ENCODE measurements at regions not wholly inside any gene's neighbourhood (a gene's known extent, or its start where the extent isn't known, plus 50 kb on each side); places are given as distances from the start of the nearest gene placed in this dataset.

DNA sequence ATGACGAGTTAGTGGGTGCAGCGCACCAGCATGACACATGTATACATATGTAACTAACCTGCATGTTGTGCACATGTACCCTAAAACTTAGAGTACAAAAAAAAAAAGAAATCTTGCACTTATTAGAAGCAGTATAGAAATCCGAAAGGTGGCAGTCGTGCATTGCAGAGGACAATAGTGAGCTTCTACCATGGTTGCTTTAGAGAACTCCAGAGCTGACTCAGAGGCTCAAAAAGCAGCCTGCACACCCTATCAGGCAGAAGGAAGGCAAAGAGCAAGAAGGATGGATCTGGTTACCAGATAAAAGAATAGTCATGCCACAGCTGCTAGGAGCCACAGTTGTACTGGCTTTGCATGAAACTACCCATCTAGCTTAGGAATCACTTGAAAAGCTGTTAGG, 796.0 kb upstream of the TSPY4 start:
- H2AFZ ChIP-seq (ENCODE audit: low read depth, low read length): no peak overlapping the region
- no TSS peak for BruUV-seq (replicated peaks)
- dilution Hi-C loops (cut with MboI; ENCODE audit: extremely low pct_ligation_motif_present, low sequenced_read_pairs) (no loop called here), intact Hi-C loops (cut with micrococcal nuclease) (no loop called here)
- H3K9me3 ChIP-seq (replicated peaks; ENCODE audit: control insufficient read depth, insufficient read depth, low read length): no peaks in the 10 kb centered on the region
- H3K9me1 ChIP-seq (replicated peaks; ENCODE audit: control insufficient read depth, extremely low read depth, insufficient read depth, low read length): no peaks in the 10 kb centered on the region
- CTCF ChIA-PET: no interaction called here
- no peaks in the 10 kb centered on the region for H3K27me3 ChIP-seq (ENCODE audit: control insufficient read depth in 2 of 2, insufficient read depth in 2 of 2, low read length in 2 of 2)
- H3K4me3 ChIP-seq (replicated peaks in 1 of 3; ENCODE audit: insufficient read depth in 1 of 3, low read depth in 1 of 3, low read length in 3 of 3): no peak overlapping the region
- no peak overlapping the region for H3K9ac ChIP-seq (replicated peaks; ENCODE audit: extremely low read depth, insufficient read depth, low read length)
- H4K20me1 ChIP-seq (replicated peaks; ENCODE audit: control insufficient read depth, extremely low read depth, insufficient read depth, low read length): no peaks in the 10 kb centered on the region
- H3K27ac ChIP-seq (ENCODE audit: insufficient read depth, low read depth, low read length): no peak overlapping the region
- FAIRE-seq (no peak), DNase-seq (ENCODE audit: low read depth, low spot score) (no peak)
- H3K4me1 ChIP-seq (ENCODE audit: control insufficient read depth, extremely low read depth, insufficient read depth, low read length): no peaks in the 10 kb centered on the region
- no peaks in the 10 kb centered on the region for H3K79me2 ChIP-seq (ENCODE audit: control insufficient read depth, insufficient read depth, low read length)
- H3K4me2 ChIP-seq (ENCODE audit: insufficient read depth, low read length): no peak overlapping the region
- no peak for TF ChIP-seq POLR2A (IDR thresholded peaks at IDR 0.05; ENCODE audit: low read depth, low read length)
- TF ChIP-seq EZH2 (IDR thresholded peaks at IDR 0.05; ENCODE audit: borderline replicate concordance, low read depth, low read length, severe bottlenecking): no peak
- TF ChIP-seq JUN (IDR thresholded peaks at IDR 0.05; ENCODE audit: borderline replicate concordance, insufficient read depth, insufficient read length, low read depth): no peak
- TF ChIP-seq MAX (IDR thresholded peaks at IDR 0.05; ENCODE audit: insufficient read depth, insufficient read length): no peak
- TF ChIP-seq FOS (IDR thresholded peaks at IDR 0.05; ENCODE audit: borderline replicate concordance, insufficient read depth, low read length): no peak
- no peak for TF ChIP-seq POLR2AphosphoS5 (IDR thresholded peaks at IDR 0.05; ENCODE audit: insufficient read depth, low read depth, low read length)
- no peak for TF ChIP-seq MYC (IDR thresholded peaks at IDR 0.05; ENCODE audit: low read depth, low read length)
- POLR2A ChIA-PET: no interaction called here
- no peaks in the 10 kb centered on the region for H3K36me3 ChIP-seq (ENCODE audit: control insufficient read depth in 2 of 2, extremely low read depth in 1 of 2, insufficient read depth in 2 of 2, low read length in 2 of 2)

DNA sequence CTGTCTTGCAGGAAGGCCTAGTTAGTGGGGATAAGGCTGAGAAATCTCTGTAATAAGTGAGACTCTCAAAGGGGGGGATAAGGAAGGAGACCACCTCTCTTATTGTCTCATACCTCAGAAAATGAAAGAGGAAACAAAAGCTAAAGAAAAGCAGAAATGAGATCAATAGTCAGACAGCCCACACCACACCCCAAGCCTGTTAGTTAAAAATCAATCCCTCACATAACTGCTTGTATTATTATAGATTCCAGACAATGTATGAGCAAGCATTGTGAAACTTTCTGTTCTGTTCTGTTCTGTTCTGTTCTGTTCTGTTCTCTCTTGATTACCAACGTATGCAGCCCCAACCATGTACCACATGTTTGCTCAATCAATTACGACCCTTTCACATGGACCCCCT, 792.5 kb upstream of the TSPY4 start:
- FAIRE-seq (no peak), DNase-seq (ENCODE audit: low read depth, low spot score) (no peak)
- ChIA-PET POLR2A (no interaction called here), CTCF (no interaction called here)
- no peaks in the 10 kb centered on the region for H3K36me3 ChIP-seq (ENCODE audit: control insufficient read depth in 2 of 2, extremely low read depth in 1 of 2, insufficient read depth in 2 of 2, low read length in 2 of 2)
- no peaks in the 10 kb centered on the region for H3K79me2 ChIP-seq (ENCODE audit: control insufficient read depth, insufficient read depth, low read length)
- H3K9ac ChIP-seq (replicated peaks; ENCODE audit: extremely low read depth, insufficient read depth, low read length): no peak overlapping the region
- no peaks in the 10 kb centered on the region for H3K9me3 ChIP-seq (replicated peaks; ENCODE audit: control insufficient read depth, insufficient read depth, low read length)
- H3K4me3 ChIP-seq (replicated peaks in 1 of 3; ENCODE audit: insufficient read depth in 1 of 3, low read depth in 1 of 3, low read length in 3 of 3): no peak overlapping the region
- no peaks in the 10 kb centered on the region for H3K4me1 ChIP-seq (ENCODE audit: control insufficient read depth, extremely low read depth, insufficient read depth, low read length)
- no peaks in the 10 kb centered on the region for H4K20me1 ChIP-seq (replicated peaks; ENCODE audit: control insufficient read depth, extremely low read depth, insufficient read depth, low read length)
- no TSS peak for BruUV-seq (replicated peaks)
- TF ChIP-seq GATA2 (IDR thresholded peaks at IDR 0.05; ENCODE audit: insufficient read depth, insufficient read length, low read depth, low read length) (no peak), CTCF (IDR thresholded peaks at IDR 0.05; ENCODE audit: extremely low read depth in 1 of 2, insufficient read depth in 1 of 2, low read depth in 1 of 2, low read length in 2 of 2) (no peak), POLR2A (IDR thresholded peaks at IDR 0.05; ENCODE audit: low read depth, low read length) (no peak), MAX (IDR thresholded peaks at IDR 0.05; ENCODE audit: insufficient read depth, insufficient read length) (no peak)
- no peak overlapping the region for H3K4me2 ChIP-seq (ENCODE audit: insufficient read depth, low read length)
- H3K27ac ChIP-seq (ENCODE audit: insufficient read depth, low read depth, low read length): no peak overlapping the region
- H3K27me3 ChIP-seq (ENCODE audit: control insufficient read depth in 2 of 2, insufficient read depth in 2 of 2, low read length in 2 of 2): no peaks in the 10 kb centered on the region
- dilution Hi-C loops (cut with MboI; ENCODE audit: extremely low pct_ligation_motif_present, low sequenced_read_pairs): no loop called here
- no peaks in the 10 kb centered on the region for H3K9me1 ChIP-seq (replicated peaks; ENCODE audit: control insufficient read depth, extremely low read depth, insufficient read depth, low read length)
- H2AFZ ChIP-seq (ENCODE audit: low read depth, low read length): no peak overlapping the region
- intact Hi-C loops (cut with micrococcal nuclease): no loop called here

All from endothelial cell of umbilical vein (primary cell).